OCI-M1 (cell line): ENCODE measurements at regions not wholly inside any gene's neighbourhood (a gene's known extent, or its start where the extent isn't known, plus 50 kb on each side); places are given as distances from the start of the nearest gene placed in this dataset.

Experiments
- DNase-seq: peaks from one replicate; lab custom pipeline; 2025; lab: John Stamatoyannopoulos, UW

- no peak for DNase-seq
Observed at GRCh38 chrX:78476701-78477100, 149.3 kb upstream of the CYSLTR1 start.

GRCh38 chrX:78456909-78457308 lies 129.5 kb upstream of the CYSLTR1 start:
- DNase-seq = no peak

- no peak for DNase-seq
Observed at GRCh38 chrX:78455901-78456300, 128.5 kb upstream of the CYSLTR1 start.

GRCh38 chrX:78452356-78452755 lies 124.9 kb upstream of the CYSLTR1 start:
- DNase-seq = no peak

GRCh38 chrX:78437621-78438020 lies 110.2 kb upstream of the CYSLTR1 start:
- no peak for DNase-seq

- no peak for DNase-seq
Observed at GRCh38 chrX:78429172-78429571, 101.8 kb upstream of the CYSLTR1 start.

- DNase-seq = no peak
Observed at GRCh38 chrX:78388663-78389062, 61.3 kb upstream of the CYSLTR1 start.

GRCh38 chrX:78387364-78387763 lies 60.0 kb upstream of the CYSLTR1 start:
- DNase-seq = no peak

- no peak for DNase-seq
Observed at GRCh38 chrX:78384486-78384885, 57.1 kb upstream of the CYSLTR1 start.

GRCh38 chrX:78383594-78383993 lies 56.2 kb upstream of the CYSLTR1 start:
- no peak for DNase-seq

- DNase-seq = peak; percentile 32
Observed at GRCh38 chrX:78378476-78379115, 51.2 kb upstream of the CYSLTR1 start.
